ENCODE measurements at regions not wholly inside any gene's neighbourhood (a gene's known extent, or its start where the extent isn't known, plus 50 kb on each side); places are given as distances from the start of the nearest gene placed in this dataset.

- no peak for TF ChIP-seq RAD21 (conservative IDR thresholded peaks at IDR 0.05)
- no peak for TF ChIP-seq EP300 (conservative IDR thresholded peaks at IDR 0.05; ENCODE audit: poor library complexity, severe bottlenecking)
- TF ChIP-seq TAF1 (IDR thresholded peaks at IDR 0.05; ENCODE audit: low read depth): no peak
- no peak for TF ChIP-seq SMC3 (conservative IDR thresholded peaks at IDR 0.05; ENCODE audit: poor library complexity)
- no peak for TF ChIP-seq EZH2 (IDR thresholded peaks at IDR 0.05; ENCODE audit: borderline replicate concordance, insufficient read depth, low read length, poor library complexity, severe bottlenecking)
- TF ChIP-seq, protein P1, sequence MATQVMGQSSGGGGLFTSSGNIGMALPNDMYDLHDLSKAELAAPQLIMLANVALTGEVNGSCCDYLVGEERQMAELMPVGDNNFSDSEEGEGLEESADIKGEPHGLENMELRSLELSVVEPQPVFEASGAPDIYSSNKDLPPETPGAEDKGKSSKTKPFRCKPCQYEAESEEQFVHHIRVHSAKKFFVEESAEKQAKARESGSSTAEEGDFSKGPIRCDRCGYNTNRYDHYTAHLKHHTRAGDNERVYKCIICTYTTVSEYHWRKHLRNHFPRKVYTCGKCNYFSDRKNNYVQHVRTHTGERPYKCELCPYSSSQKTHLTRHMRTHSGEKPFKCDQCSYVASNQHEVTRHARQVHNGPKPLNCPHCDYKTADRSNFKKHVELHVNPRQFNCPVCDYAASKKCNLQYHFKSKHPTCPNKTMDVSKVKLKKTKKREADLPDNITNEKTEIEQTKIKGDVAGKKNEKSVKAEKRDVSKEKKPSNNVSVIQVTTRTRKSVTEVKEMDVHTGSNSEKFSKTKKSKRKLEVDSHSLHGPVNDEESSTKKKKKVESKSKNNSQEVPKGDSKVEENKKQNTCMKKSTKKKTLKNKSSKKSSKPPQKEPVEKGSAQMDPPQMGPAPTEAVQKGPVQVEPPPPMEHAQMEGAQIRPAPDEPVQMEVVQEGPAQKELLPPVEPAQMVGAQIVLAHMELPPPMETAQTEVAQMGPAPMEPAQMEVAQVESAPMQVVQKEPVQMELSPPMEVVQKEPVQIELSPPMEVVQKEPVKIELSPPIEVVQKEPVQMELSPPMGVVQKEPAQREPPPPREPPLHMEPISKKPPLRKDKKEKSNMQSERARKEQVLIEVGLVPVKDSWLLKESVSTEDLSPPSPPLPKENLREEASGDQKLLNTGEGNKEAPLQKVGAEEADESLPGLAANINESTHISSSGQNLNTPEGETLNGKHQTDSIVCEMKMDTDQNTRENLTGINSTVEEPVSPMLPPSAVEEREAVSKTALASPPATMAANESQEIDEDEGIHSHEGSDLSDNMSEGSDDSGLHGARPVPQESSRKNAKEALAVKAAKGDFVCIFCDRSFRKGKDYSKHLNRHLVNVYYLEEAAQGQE (IDR thresholded peaks at IDR 0.05; ENCODE audit: borderline replicate concordance): no peak
- TF ChIP-seq MXI1 (conservative IDR thresholded peaks at IDR 0.05; ENCODE audit: poor library complexity, severe bottlenecking): no peak
- TF ChIP-seq POLR2AphosphoS5 (IDR thresholded peaks at IDR 0.05): no peak
- TF ChIP-seq, protein P2, sequence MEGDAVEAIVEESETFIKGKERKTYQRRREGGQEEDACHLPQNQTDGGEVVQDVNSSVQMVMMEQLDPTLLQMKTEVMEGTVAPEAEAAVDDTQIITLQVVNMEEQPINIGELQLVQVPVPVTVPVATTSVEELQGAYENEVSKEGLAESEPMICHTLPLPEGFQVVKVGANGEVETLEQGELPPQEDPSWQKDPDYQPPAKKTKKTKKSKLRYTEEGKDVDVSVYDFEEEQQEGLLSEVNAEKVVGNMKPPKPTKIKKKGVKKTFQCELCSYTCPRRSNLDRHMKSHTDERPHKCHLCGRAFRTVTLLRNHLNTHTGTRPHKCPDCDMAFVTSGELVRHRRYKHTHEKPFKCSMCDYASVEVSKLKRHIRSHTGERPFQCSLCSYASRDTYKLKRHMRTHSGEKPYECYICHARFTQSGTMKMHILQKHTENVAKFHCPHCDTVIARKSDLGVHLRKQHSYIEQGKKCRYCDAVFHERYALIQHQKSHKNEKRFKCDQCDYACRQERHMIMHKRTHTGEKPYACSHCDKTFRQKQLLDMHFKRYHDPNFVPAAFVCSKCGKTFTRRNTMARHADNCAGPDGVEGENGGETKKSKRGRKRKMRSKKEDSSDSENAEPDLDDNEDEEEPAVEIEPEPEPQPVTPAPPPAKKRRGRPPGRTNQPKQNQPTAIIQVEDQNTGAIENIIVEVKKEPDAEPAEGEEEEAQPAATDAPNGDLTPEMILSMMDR (IDR thresholded peaks at IDR 0.05; ENCODE audit: poor library complexity, severe bottlenecking): no peak
- Histone ChIP-seq H3K9ac (ENCODE audit: low read length) (peak overlapping the region; percentile 46), H3K36me3 (ENCODE audit: insufficient read depth, low read length) (no peaks in the 10 kb centered on the region), H4K20me1 (ENCODE audit: insufficient read depth) (no peaks in the 10 kb centered on the region), H3K4me3 (ENCODE audit: low read length) (peak overlapping the region; percentile 16), H3K4me2 (ENCODE audit: low read length) (no peak overlapping the region), H3K79me2 (replicated peaks; ENCODE audit: insufficient read depth, low read length) (no peaks in the 10 kb centered on the region), H3K27ac (ENCODE audit: low read length) (peak overlapping the region; percentile 95), H3K9me2 (ENCODE audit: insufficient read depth, low read length) (no peaks in the 10 kb centered on the region), H2AFZ (ENCODE audit: low read depth, low read length) (no peak overlapping the region), H3K27me3 (ENCODE audit: insufficient read depth, low read depth, low read length) (no peaks in the 10 kb centered on the region), H3F3A (ENCODE audit: insufficient read depth, low read length, poor library complexity, severe bottlenecking) (peaks cover 6% of the 10 kb centered on the region), H3K9me3 (ENCODE audit: low read length) (no peaks in the 10 kb centered on the region)
These were observed 74.9 kb upstream of the SPATA13 start for GRCh38 chr13:24085662-24086061.

DNA sequence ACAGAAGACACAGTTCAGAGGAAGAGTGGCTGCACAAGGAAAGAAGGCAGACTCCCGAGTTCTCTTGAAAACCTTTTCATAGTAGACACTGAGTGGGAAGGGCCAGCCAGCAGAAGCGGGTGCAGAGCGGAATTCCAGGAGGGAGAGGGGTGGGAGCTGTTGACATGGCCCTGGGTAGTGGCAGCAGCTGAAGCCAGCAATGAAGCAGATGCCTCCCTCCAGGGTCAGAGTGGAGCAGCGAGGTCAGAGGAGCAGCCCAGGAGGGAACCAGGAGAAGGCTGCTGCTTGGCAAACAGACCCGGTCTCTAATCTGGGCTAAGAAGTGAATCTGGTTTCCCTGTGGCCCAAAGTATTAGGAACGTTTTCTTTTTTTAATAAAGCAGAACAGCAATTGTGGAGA, 73.9 kb upstream of the SPATA13 start:
- H3K4me2 ChIP-seq (ENCODE audit: low read length): no peak overlapping the region
- H3K27ac ChIP-seq (ENCODE audit: low read length): peak overlapping the region; percentile 95
- H3K9ac ChIP-seq (ENCODE audit: low read length): no peak overlapping the region
- H4K20me1 ChIP-seq (ENCODE audit: insufficient read depth): no peaks in the 10 kb centered on the region
- TF ChIP-seq MXI1 (conservative IDR thresholded peaks at IDR 0.05; ENCODE audit: poor library complexity, severe bottlenecking) (no peak), RAD21 (conservative IDR thresholded peaks at IDR 0.05) (no peak), EP300 (conservative IDR thresholded peaks at IDR 0.05; ENCODE audit: poor library complexity, severe bottlenecking) (no peak), SMC3 (conservative IDR thresholded peaks at IDR 0.05; ENCODE audit: poor library complexity) (no peak), EZH2 (IDR thresholded peaks at IDR 0.05; ENCODE audit: borderline replicate concordance, insufficient read depth, low read length, poor library complexity, severe bottlenecking) (no peak), POLR2AphosphoS5 (IDR thresholded peaks at IDR 0.05) (no peak), TAF1 (IDR thresholded peaks at IDR 0.05; ENCODE audit: low read depth) (no peak)
- TF ChIP-seq, protein P2 (IDR thresholded peaks at IDR 0.05; ENCODE audit: poor library complexity, severe bottlenecking): no peak
- TF ChIP-seq, protein P1 (IDR thresholded peaks at IDR 0.05; ENCODE audit: borderline replicate concordance): no peak
- H3F3A ChIP-seq (ENCODE audit: insufficient read depth, low read length, poor library complexity, severe bottlenecking): peaks cover 5% of the 10 kb centered on the region
- H3K27me3 ChIP-seq (ENCODE audit: insufficient read depth, low read depth, low read length): no peaks in the 10 kb centered on the region
- no peaks in the 10 kb centered on the region for H3K36me3 ChIP-seq (ENCODE audit: insufficient read depth, low read length)
- no peak overlapping the region for H2AFZ ChIP-seq (ENCODE audit: low read depth, low read length)
- H3K79me2 ChIP-seq (replicated peaks; ENCODE audit: insufficient read depth, low read length): no peaks in the 10 kb centered on the region
- no peaks in the 10 kb centered on the region for H3K9me3 ChIP-seq (ENCODE audit: low read length)
- H3K4me3 ChIP-seq (ENCODE audit: low read length): no peak overlapping the region
- H3K9me2 ChIP-seq (ENCODE audit: insufficient read depth, low read length): no peaks in the 10 kb centered on the region

Data from neural cell (in vitro differentiated cells).